ENCODE measurements at regions not wholly inside any gene's neighbourhood (a gene's known extent, or its start where the extent isn't known, plus 50 kb on each side); places are given as distances from the start of the nearest gene placed in this dataset.

DNA sequence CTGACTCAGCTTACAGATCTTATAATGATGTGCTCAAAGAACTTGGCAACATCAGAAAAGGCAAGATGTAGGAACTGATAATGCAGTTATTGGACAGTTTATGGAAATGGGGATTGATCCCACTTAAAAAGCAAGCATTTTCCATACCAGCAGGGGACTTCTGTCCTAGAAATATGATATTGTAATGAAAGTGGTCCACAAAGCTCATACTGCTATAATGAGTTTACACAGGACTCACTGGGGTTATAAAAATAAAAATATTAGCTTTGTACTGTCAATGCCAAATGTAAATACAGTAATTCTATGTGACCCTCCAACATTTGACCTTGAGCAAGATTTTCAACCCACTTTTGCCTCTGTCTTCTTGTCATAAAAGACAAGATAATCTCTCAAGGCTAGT lies 145.5 kb upstream of the SEM1 start:
- TF ChIP-seq EZH2 (IDR thresholded peaks at IDR 0.05) (no peak), EZH2phosphoT487 (IDR thresholded peaks at IDR 0.05) (no peak)
- TF ChIP-seq, protein P1, sequence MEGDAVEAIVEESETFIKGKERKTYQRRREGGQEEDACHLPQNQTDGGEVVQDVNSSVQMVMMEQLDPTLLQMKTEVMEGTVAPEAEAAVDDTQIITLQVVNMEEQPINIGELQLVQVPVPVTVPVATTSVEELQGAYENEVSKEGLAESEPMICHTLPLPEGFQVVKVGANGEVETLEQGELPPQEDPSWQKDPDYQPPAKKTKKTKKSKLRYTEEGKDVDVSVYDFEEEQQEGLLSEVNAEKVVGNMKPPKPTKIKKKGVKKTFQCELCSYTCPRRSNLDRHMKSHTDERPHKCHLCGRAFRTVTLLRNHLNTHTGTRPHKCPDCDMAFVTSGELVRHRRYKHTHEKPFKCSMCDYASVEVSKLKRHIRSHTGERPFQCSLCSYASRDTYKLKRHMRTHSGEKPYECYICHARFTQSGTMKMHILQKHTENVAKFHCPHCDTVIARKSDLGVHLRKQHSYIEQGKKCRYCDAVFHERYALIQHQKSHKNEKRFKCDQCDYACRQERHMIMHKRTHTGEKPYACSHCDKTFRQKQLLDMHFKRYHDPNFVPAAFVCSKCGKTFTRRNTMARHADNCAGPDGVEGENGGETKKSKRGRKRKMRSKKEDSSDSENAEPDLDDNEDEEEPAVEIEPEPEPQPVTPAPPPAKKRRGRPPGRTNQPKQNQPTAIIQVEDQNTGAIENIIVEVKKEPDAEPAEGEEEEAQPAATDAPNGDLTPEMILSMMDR (IDR thresholded peaks at IDR 0.05): no peak
